Keratinocyte (primary cell): ENCODE measurements at regions not wholly inside any gene's neighbourhood (a gene's known extent, or its start where the extent isn't known, plus 50 kb on each side); places are given as distances from the start of the nearest gene placed in this dataset.

Experiments
- DNase-seq: peaks from one replicate; pipeline ENCODE4 v3.0.0-alpha.2; 2011; ENCODE audit warnings: low read depth, missing footprints, low spot score
- FAIRE-seq: peaks from 2 replicates; lab custom pipeline; 2011; peaks lifted over from hg19 to GRCh38; lab: Jason Lieb, UNC
- H2AFZ ChIP-seq: 2 replicates; pipeline ENCODE4 v1.6.0; 2012; ENCODE audit warnings: low read length, control low read depth, inconsistent platforms; ENCODE audit not compliant: control insufficient read depth
- H3K27ac ChIP-seq: 2 replicates; pipeline ENCODE4 v1.5.1; 2011; ENCODE audit warnings: low read length; ENCODE audit not compliant: control insufficient read depth, insufficient read depth
- H3K27me3 ChIP-seq: 3 replicates; pipeline ENCODE4 v1.6.0; 2011; ENCODE audit warnings: low read length; ENCODE audit not compliant: control insufficient read depth, insufficient read depth; ENCODE audit errors: extremely low read depth
- H3K36me3 ChIP-seq, 2 experiments: 2 replicates in 1 of 2; 3 replicates in 1 of 2; pipeline ENCODE4 v1.5.1; 2011; ENCODE audit warnings: low read length in 2 of 2, mild to moderate bottlenecking in 1 of 2; ENCODE audit not compliant: control insufficient read depth in 2 of 2, insufficient read depth in 2 of 2; ENCODE audit errors: extremely low read depth in 1 of 2
- H3K4me1 ChIP-seq: 3 replicates; pipeline ENCODE4 v1.5.1; 2011; ENCODE audit warnings: low read length; ENCODE audit not compliant: control insufficient read depth, insufficient read depth; ENCODE audit errors: extremely low read depth
- H3K4me2 ChIP-seq: 3 replicates; pipeline ENCODE4 v1.6.0; 2011; ENCODE audit warnings: low read depth, low read length; ENCODE audit not compliant: control insufficient read depth, insufficient read depth; ENCODE audit errors: extremely low read depth
- H3K4me3 ChIP-seq, 3 experiments: fragments of 200-600 bp in 1 of 3; sonication (generic) in 1 of 3; 2 replicates in 2 of 3; 3 replicates in 1 of 3; pipeline ENCODE4 v1.5.1; 2011 to 2016; ENCODE audit warnings: low read length in 3 of 3, mild to moderate bottlenecking in 3 of 3, control low read depth in 2 of 3, inconsistent platforms in 1 of 3, low read depth in 1 of 3, mixed read lengths in 1 of 3, mixed run types in 1 of 3, moderate library complexity in 1 of 3; ENCODE audit not compliant: control insufficient read depth in 2 of 3, insufficient read depth in 2 of 3; ENCODE audit errors: extremely low read depth in 1 of 3
- H3K79me2 ChIP-seq: 2 replicates; pipeline ENCODE4 v1.6.0; 2012; ENCODE audit warnings: low read length; ENCODE audit not compliant: control insufficient read depth, insufficient read depth
- H3K9ac ChIP-seq: 3 replicates; pipeline ENCODE4 v1.6.0; 2011; ENCODE audit warnings: low read length; ENCODE audit not compliant: control insufficient read depth, insufficient read depth; ENCODE audit errors: extremely low read depth
- H3K9me1 ChIP-seq: 3 replicates; pipeline ENCODE4 v1.6.0; 2011; ENCODE audit warnings: low read length; ENCODE audit not compliant: control insufficient read depth, insufficient read depth; ENCODE audit errors: extremely low read depth
- H3K9me3 ChIP-seq: 2 replicates; pipeline ENCODE4 v1.5.1; 2012; ENCODE audit warnings: low read depth, low read length; ENCODE audit not compliant: control insufficient read depth
- H4K20me1 ChIP-seq: 3 replicates; pipeline ENCODE4 v1.6.0; 2011; ENCODE audit warnings: low read length; ENCODE audit not compliant: control insufficient read depth, insufficient read depth; ENCODE audit errors: extremely low read depth
- CTCF ChIP-seq, 3 experiments: IDR thresholded peaks in 1 of 3; conservative IDR thresholded peaks in 1 of 3; optimal IDR thresholded peaks in 1 of 3; 2 replicates in 2 of 3; 3 replicates in 1 of 3; pipeline versions ENCODE3 to v1.5.1; 2011; ENCODE audit warnings: low read length in 3 of 3, mild to moderate bottlenecking in 3 of 3, moderate library complexity in 2 of 3, control low read depth in 1 of 3, inconsistent platforms in 1 of 3; ENCODE audit not compliant: insufficient read depth in 2 of 3; ENCODE audit errors: extremely low read depth in 1 of 3
- EZH2 ChIP-seq: IDR thresholded peaks from one replicate; pipeline ENCODE4 v1.6.1; 2012; ENCODE audit warnings: inconsistent platforms, mild to moderate bottlenecking, low read length, moderate library complexity
- dilution Hi-C: fragments of 300-500 bp; cut with MboI; formaldehyde crosslinking; loops from one replicate; pipeline ENCODE4 v1.7.0; 2020; ENCODE audit warnings: low sequenced_read_pairs; ENCODE audit not compliant: extremely low pct_ligation_motif_present

DNA sequence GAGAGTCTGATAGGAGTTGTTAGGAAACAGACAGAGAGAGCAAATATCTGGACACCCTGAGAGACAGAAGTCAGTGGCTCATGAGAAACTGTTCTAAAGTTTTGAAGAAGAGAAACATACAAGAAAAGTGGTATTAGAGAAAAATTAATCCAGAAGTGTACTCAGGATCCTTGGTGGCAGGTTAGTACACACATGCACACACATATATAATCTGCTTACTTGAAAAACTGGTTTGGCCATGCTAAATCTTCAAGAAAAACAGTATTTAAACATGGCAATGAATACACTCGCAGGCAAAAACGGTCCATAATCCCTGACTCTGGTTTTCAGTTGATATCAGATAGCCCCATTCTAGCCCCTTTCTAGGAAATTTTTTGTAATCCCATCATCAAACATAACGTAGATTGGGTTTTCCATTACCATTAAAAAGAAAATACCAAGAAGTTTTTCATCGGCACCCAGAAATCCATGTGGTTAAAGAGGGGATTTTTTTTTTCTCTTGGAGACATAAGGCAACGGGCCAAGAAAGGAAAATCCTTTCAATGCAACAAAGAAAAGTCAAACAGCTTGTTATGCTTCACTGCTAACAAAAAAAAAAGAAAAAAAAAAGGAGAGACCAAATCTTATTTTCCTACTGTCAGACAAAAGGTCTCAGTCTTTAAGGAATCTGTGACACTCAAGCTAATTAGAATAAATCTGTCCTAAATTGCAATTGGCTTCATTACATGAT, 178.0 kb upstream of the MIR17HG start:
- FAIRE-seq, result no peak
- dilution Hi-C loops, result no loop called here
- no peaks in the 10 kb centered on the region for H3K36me3 ChIP-seq

GRCh38 chr13:91172160-91172559, 175.3 kb upstream of the MIR17HG start:
- no peak for TF ChIP-seq EZH2
- Histone ChIP-seq H2AFZ (no peak overlapping the region), H3K27me3 (no peaks in the 10 kb centered on the region), H3K36me3 (no peaks in the 10 kb centered on the region), H3K9me3 (no peaks in the 10 kb centered on the region), H4K20me1 (no peaks in the 10 kb centered on the region), H3K4me1 (no peaks in the 10 kb centered on the region), H3K27ac (no peak overlapping the region), H3K9ac (no peak overlapping the region), H3K79me2 (no peaks in the 10 kb centered on the region), H3K4me3 (no peak overlapping the region), H3K9me1 (no peaks in the 10 kb centered on the region), H3K4me2 (no peak overlapping the region)
- dilution Hi-C loops, result no loop called here
- no peak for DNase-seq
- no peak for FAIRE-seq

More for the DNA sequence above, 178.0 kb upstream of the MIR17HG start:
- H3K27ac ChIP-seq, result no peak overlapping the region
- H2AFZ ChIP-seq, result no peak overlapping the region
- no peak for DNase-seq
- no peaks in the 10 kb centered on the region for H3K9me1 ChIP-seq
- no peaks in the 10 kb centered on the region for H3K27me3 ChIP-seq
- no peak overlapping the region for H3K4me2 ChIP-seq
- H3K4me1 ChIP-seq, result no peaks in the 10 kb centered on the region
- TF ChIP-seq EZH2 (no peak), CTCF (optimal IDR thresholded peaks at IDR 0.05 in 1 of 3, IDR thresholded peaks at IDR 0.05 in 1 of 3, conservative IDR thresholded peaks at IDR 0.05 in 1 of 3; ENCODE audit: extremely low read depth in 1 of 3, insufficient read depth in 2 of 3, low read length in 3 of 3) (no peak)
- H3K4me3 ChIP-seq, result no peak overlapping the region
- H3K9ac ChIP-seq, result no peak overlapping the region
- no peaks in the 10 kb centered on the region for H3K79me2 ChIP-seq
- no peaks in the 10 kb centered on the region for H4K20me1 ChIP-seq
- H3K9me3 ChIP-seq, result no peaks in the 10 kb centered on the region
